NCI-H526 (cell line): ENCODE measurements at regions not wholly inside any gene's neighbourhood (a gene's known extent, or its start where the extent isn't known, plus 50 kb on each side); places are given as distances from the start of the nearest gene placed in this dataset.
A peak's percentile ranks its signal among the peaks of the same experiment; 100 is the strongest.
"Not testable (repeated sequence)": the region's sequence is repeated elsewhere in the genome, so short reads cannot be mapped to it uniquely, and the experiment has no call there.

Experiments
- DNase-seq, 2 experiments: peaks; one replicate each; lab custom pipeline; 2025; lab: John Stamatoyannopoulos, UW

DNA sequence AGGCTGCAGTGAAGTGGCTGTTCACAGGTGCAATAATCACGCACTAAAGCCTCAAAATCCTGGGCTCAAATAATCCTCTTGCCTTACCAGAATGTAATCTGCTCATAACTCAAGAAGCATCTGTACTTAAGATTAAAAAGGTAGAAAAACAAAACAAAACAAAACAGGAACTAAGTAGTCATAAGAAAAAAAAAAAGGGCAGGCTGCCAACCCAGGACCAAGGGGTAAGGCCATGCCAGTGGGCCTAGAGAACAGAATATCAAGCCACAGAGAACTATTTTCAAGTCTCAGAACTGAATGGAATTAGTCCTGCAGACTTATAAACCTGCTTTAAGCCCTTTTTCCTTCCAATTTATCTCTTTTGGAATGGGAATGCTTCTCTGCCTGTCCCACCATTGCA, 64.8 kb upstream of the TBC1D3K start:
- no peak for DNase-seq

- not testable (repeated sequence) for DNase-seq
Measured at GRCh38 chr17:37858391-37858790, 65.8 kb upstream of the TBC1D3K start.

DNA sequence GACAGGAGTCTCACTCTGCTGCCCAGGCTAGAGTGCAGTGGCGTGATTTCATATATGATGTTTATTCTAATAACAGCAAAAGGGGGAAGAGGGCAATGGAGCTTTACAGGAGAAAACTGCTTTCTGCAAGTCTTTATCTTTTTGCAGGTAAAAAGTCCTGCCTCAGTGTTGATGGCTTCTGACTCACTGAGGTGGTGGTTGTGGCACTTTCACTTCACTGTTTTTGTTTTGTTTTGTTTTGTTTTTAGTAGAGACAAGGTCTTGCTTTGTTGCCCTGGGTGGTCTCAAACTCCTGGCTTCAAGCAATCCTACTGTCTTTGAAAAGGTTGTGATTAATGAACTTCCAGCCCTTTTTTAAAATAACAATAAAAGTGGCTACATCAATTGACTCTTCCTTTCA, 68.0 kb upstream of the TBC1D3K start:
- no peak for DNase-seq

- no peak for DNase-seq
Measured at GRCh38 chr17:37849617-37849972, 74.6 kb upstream of the TBC1D3K start.

- no peak for DNase-seq
Measured at GRCh38 chr17:37848690-37849616, 75.3 kb upstream of the TBC1D3K start.

DNA sequence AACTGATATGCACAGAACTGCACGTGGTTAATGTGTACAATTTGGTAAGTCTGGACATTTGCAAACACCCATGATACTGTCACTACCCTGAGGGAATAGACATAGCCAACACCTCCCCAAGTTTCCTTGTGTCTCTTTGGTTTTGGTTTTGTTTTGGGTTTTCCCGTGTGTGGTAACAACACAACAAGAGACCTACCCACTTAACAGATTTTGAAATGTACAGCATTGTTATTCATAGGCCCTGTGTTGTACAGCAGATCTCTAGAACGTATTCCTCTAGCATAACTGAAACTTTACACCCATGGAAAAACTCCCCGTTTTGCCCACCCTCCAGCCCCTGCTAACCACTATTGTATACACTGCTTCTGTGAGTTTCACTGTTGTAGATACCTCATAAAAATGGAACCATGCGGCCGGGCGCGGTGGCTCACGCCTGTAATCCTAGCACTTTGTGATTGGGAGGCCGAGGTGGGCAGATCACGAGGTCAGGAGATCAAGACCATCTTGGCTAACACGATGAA, 76.3 kb upstream of the TBC1D3K start:
- no peak for DNase-seq

GRCh38 chr17:37847102-37847501, 77.1 kb upstream of the TBC1D3K start:
- no peak for DNase-seq

- no peak for DNase-seq
Measured at GRCh38 chr17:37844977-37845293, 79.3 kb upstream of the TBC1D3K start.

- peak in 1 of 2 experiments; percentile 61 for DNase-seq
Measured at GRCh38 chr17:37844158-37844976, 79.8 kb upstream of the TBC1D3K start.

DNA sequence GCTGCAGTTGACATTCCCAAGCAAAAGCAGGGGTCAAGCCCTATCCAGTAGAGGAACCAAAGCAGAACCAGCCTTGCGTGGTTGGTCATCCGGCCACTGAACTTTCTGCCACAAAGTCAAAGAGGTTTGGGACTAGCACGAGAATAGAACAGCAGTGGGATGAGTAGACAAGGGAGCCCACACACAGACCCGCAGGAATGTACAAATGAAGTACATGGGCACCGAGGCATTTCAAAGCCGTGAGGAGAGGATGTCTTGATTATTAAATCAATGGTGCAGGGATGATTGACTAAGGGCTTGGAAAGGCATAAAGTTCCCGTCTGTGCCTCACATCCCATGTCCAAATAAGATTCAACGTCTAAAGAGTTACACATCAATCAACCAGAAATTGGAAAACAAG, 81.8 kb upstream of the TBC1D3K start:
- DNase-seq = no peak

- no peak for DNase-seq
Measured at GRCh38 chr17:37841232-37841631, 83.0 kb upstream of the TBC1D3K start.

DNA sequence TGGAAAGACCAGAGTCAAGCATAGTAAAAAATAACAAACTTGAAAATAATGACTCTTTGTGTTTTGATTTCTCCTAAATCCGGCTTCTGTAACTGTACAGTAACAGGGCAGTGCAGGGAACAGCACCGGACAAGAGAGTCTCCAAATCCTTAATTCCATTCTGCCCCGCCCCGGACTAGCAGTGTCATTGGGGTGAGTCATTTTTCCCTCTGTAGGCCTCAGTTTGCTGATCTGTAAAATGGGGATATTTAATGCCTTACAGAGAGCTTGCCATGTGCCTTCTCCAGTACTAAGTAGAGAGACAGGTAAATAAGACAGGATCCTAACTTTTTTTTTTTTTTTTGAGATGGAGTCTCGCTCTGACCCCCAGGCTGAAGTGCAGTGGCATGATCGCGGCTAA, 83.6 kb upstream of the TBC1D3K start:
- no peak for DNase-seq

DNA sequence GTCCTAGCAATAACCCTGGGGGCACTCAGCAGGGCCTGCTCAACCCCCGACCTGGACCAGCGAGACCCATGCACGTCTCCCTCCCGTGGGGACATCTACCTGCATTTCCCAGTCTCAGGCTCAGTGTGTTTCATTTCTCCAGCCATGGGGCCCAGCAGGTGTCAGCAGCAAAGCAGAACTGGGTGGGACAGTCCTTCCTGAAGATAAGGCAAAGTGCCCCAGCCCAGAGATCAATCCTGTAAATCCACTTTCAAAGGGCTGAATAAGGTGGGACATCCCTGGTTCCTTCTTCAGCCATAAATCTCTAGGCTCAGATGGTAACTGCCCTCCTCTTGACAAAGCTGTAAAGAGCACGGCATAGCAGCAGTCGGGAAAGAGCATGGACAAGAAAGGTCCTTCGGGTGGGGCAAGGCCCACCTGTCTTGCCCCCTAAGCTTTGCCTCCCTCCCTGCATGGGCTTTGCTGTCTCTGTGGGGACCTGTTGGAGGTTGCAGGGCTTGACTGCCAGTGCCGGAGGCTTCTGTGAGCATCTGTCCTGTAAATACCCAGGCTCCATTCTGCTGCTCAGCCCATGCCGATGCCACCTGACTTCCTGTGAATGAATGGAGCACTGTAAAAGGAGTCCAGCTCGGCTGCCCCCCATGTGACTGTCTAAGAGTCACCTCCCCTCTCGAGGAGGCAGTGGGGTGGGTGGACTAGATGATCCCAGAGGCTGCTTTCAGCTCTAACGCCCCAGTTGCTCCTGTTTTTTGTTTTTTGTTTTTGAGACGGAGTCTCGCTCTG, 84.8 kb upstream of the TBC1D3K start:
- no peak for DNase-seq

- no peak for DNase-seq
Measured at GRCh38 chr17:37838276-37838675, 85.9 kb upstream of the TBC1D3K start.

DNA sequence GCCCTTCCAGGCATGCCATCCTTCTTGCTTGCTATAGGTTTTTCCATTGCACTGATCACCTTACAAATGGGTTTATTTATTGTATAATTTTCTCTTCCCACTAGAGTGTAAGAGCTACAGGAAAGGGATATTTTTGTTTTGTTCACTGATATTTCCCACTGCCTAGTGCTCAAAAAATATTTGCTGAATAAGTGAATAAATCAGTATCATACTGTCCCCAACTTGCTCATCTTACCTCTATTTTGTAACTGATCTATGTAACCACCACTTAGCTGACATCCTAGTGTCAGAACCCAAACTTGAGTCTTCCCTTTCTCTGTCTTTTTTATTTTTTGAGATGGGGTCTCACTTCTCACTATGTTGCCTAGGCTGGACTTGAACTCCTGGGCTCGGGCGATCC, 87.6 kb upstream of the TBC1D3K start:
- DNase-seq = no peak

- DNase-seq = no peak
Measured at GRCh38 chr17:37834168-37834567, 89.3 kb upstream of the HNF1B start.

GRCh38 chr17:37833237-37833859, 88.5 kb upstream of the HNF1B start:
- no peak for DNase-seq

DNA sequence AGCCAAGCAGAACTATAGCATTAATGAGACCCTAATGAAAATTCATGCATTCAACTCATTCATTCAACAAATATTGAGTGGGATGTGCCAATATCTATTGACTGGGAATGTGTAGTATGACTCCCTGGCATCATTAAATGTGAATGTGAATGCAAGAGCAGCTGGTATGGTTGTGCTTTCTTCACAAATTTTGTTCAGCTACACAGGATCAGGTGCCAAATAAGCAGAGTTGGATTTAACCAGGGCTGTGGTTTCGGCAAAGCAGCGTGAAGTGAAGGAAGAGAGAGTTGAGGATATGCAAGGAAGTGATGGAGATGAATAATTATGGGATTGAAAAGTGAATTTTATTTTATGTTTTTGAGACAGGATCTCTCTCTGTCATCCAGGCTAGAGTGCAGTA, 87.1 kb upstream of the HNF1B start:
- no peak for DNase-seq

- DNase-seq = no peak
Measured at GRCh38 chr17:37831492-37831891, 86.6 kb upstream of the HNF1B start.

GRCh38 chr17:37830151-37830993, 85.5 kb upstream of the HNF1B start:
- peak; percentile 25 to 67 for DNase-seq

- DNase-seq = peak in 1 of 2 experiments; percentile 33
Measured at GRCh38 chr17:37829592-37830123, 84.8 kb upstream of the HNF1B start.
